ENCODE measurements at regions not wholly inside any gene's neighbourhood (a gene's known extent, or its start where the extent isn't known, plus 50 kb on each side); places are given as distances from the start of the nearest gene placed in this dataset.
"Not testable (repeated sequence)": the region's sequence is repeated elsewhere in the genome, so short reads cannot be mapped to it uniquely, and the experiment has no call there.

- H3K4me3 ChIP-seq (ENCODE audit: low read depth, low read length), result no peak overlapping the region
- DNase-seq (ENCODE audit: low read depth), result no peak
- TF ChIP-seq MAX (IDR thresholded peaks at IDR 0.05; ENCODE audit: low read depth, low read length), result no peak
- no peak for TF ChIP-seq MYC (IDR thresholded peaks at IDR 0.05; ENCODE audit: low read depth, low read length)
- TF ChIP-seq CTCF (IDR thresholded peaks at IDR 0.05; ENCODE audit: low read depth, low read length), result no peak
- no peak for TF ChIP-seq POLR2A (IDR thresholded peaks at IDR 0.05; ENCODE audit: extremely low read depth, insufficient read length)
Observed at GRCh38 chr6:167405778-167406532, 81.1 kb downstream of the TTLL2 start.

GRCh38 chr6:167406533-167407238 lies 81.8 kb downstream of the TTLL2 start:
- not testable (repeated sequence) for H3K4me3 ChIP-seq (ENCODE audit: low read depth, low read length); DNase-seq (ENCODE audit: low read depth)

- no peak for DNase-seq (ENCODE audit: low read depth)
- H3K4me3 ChIP-seq (ENCODE audit: low read depth, low read length), result no peak overlapping the region
Observed at GRCh38 chr6:167407239-167408064, 82.6 kb downstream of the TTLL2 start.

GRCh38 chr6:167408235-167408869 lies 83.5 kb downstream of the TTLL2 start:
- no peak for DNase-seq (ENCODE audit: low read depth)
- no peak for TF ChIP-seq MYC (IDR thresholded peaks at IDR 0.05; ENCODE audit: low read depth, low read length)
- no peak for TF ChIP-seq POLR2A (IDR thresholded peaks at IDR 0.05; ENCODE audit: extremely low read depth, insufficient read length)
- no peak for TF ChIP-seq CTCF (IDR thresholded peaks at IDR 0.05; ENCODE audit: low read depth, low read length)
- TF ChIP-seq MAX (IDR thresholded peaks at IDR 0.05; ENCODE audit: low read depth, low read length), result no peak
- H3K4me3 ChIP-seq (ENCODE audit: low read depth, low read length), result no peak overlapping the region

More at GRCh38 chr6:167407239-167408064, 82.6 kb downstream of the TTLL2 start:
- TF ChIP-seq MAX (IDR thresholded peaks at IDR 0.05; ENCODE audit: low read depth, low read length) (no peak), POLR2A (IDR thresholded peaks at IDR 0.05; ENCODE audit: extremely low read depth, insufficient read length) (no peak), CTCF (IDR thresholded peaks at IDR 0.05; ENCODE audit: low read depth, low read length) (no peak), MYC (IDR thresholded peaks at IDR 0.05; ENCODE audit: low read depth, low read length) (no peak)

- DNase-seq (ENCODE audit: low read depth), result no peak
- TF ChIP-seq MAX (IDR thresholded peaks at IDR 0.05; ENCODE audit: low read depth, low read length) (no peak), POLR2A (IDR thresholded peaks at IDR 0.05; ENCODE audit: extremely low read depth, insufficient read length) (no peak), MYC (IDR thresholded peaks at IDR 0.05; ENCODE audit: low read depth, low read length) (no peak), CTCF (IDR thresholded peaks at IDR 0.05; ENCODE audit: low read depth, low read length) (no peak)
- H3K4me3 ChIP-seq (ENCODE audit: low read depth, low read length), result no peak overlapping the region
Observed at GRCh38 chr6:167409079-167409478, 84.2 kb downstream of the TTLL2 start.

Measured in NB4 (cell line).